ENCODE measurements at regions not wholly inside any gene's neighbourhood (a gene's known extent, or its start where the extent isn't known, plus 50 kb on each side); places are given as distances from the start of the nearest gene placed in this dataset.
A peak's percentile ranks its signal among the peaks of the same experiment; 100 is the strongest.

DNA sequence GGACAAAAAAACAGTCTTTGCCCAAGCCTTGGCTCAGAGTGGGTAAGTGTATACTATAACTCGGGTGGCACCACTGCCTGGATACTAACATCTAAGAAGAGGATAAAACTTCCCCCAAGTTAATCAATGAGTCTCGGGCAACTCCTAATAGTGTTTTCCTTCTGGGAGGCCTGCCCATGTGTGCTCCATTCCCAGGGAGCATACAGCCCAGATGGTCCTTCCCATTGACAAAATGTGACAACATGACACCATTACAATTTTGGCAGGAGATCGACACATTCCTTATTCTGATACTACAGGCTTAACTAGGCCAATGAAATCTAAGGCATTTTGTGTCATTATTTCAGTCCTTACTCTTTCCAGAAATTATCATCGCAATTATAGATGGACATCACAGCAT lies 52.7 kb upstream of the CRIM1 start:
- H3K4me2 ChIP-seq (ENCODE audit: low read length): no peak overlapping the region
- no peaks in the 10 kb centered on the region for H3K79me1 ChIP-seq (ENCODE audit: low read length)
- no peak overlapping the region for H3K23ac ChIP-seq (ENCODE audit: low read length)
- no peak overlapping the region for H4K5ac ChIP-seq (ENCODE audit: low read length)
- H2AK5ac ChIP-seq (ENCODE audit: low read length): no peak overlapping the region
- H4K8ac ChIP-seq (ENCODE audit: low read depth, low read length): no peak overlapping the region
- H3K9ac ChIP-seq (ENCODE audit: low read length): no peak overlapping the region
- H3K27ac ChIP-seq (ENCODE audit: low read depth, low read length): no peak overlapping the region
- no peak overlapping the region for H3K56ac ChIP-seq (ENCODE audit: low read length)
- H2BK5ac ChIP-seq (ENCODE audit: low read length): no peak overlapping the region
- no peaks in the 10 kb centered on the region for H3K4me1 ChIP-seq (ENCODE audit: control insufficient read depth, low read depth, low read length)
- no peaks in the 10 kb centered on the region for H3K79me2 ChIP-seq (ENCODE audit: control insufficient read depth, insufficient read depth, low read length)
- no peaks in the 10 kb centered on the region for H3K27me3 ChIP-seq (ENCODE audit: insufficient read depth, low read length, poor library complexity)
- H3K4me3 ChIP-seq (ENCODE audit: low read length): no peak overlapping the region
- H3K18ac ChIP-seq (ENCODE audit: low read length): no peak overlapping the region
- no peak overlapping the region for H2BK120ac ChIP-seq (ENCODE audit: low read depth, low read length)
- no CpG with 5 or more reads among the region's 4 CpGs for whole genome bisulfite sequencing (ENCODE audit: extremely low coverage, insufficient coverage, low lambda C conversion rate)
- no peaks in the 10 kb centered on the region for H3K36me3 ChIP-seq (ENCODE audit: control insufficient read depth, insufficient read depth, low read length)
- no peak overlapping the region for H2BK15ac ChIP-seq (replicated peaks; ENCODE audit: low read depth)
- DNase-seq: no peak
- no peak overlapping the region for H3K4ac ChIP-seq (ENCODE audit: low read depth, low read length)

DNA sequence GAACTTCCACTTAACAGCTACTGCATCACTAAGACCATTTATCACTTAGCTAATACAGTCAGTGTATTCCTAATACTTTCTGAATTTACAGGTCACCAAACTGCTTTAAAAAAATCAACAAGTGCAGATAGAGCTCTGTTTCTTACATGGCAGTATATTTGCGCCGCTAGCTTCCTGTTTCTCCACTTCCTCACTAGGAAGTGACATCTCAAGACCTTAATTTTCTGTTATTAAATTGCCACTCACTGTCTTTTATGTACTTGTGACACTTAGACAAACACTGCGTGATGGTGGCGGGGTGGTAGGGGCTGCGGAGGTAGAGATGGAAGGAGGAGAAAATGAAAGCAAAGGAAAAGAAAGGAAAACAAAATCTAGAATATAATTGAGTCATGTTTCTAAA lies 53.7 kb upstream of the CRIM1 start:
- Histone ChIP-seq H4K5ac (ENCODE audit: low read length) (no peak overlapping the region), H2BK5ac (ENCODE audit: low read length) (no peak overlapping the region), H2AK5ac (ENCODE audit: low read length) (no peak overlapping the region), H3K23ac (ENCODE audit: low read length) (no peak overlapping the region), H3K18ac (ENCODE audit: low read length) (no peak overlapping the region), H3K4ac (ENCODE audit: low read depth, low read length) (no peak overlapping the region), H3K79me1 (ENCODE audit: low read length) (no peaks in the 10 kb centered on the region), H3K36me3 (ENCODE audit: control insufficient read depth, insufficient read depth, low read length) (no peaks in the 10 kb centered on the region), H2BK15ac (replicated peaks; ENCODE audit: low read depth) (no peak overlapping the region), H3K79me2 (ENCODE audit: control insufficient read depth, insufficient read depth, low read length) (no peaks in the 10 kb centered on the region), H2BK120ac (ENCODE audit: low read depth, low read length) (no peak overlapping the region), H3K4me2 (ENCODE audit: low read length) (no peak overlapping the region), H4K8ac (ENCODE audit: low read depth, low read length) (no peak overlapping the region), H3K27me3 (ENCODE audit: insufficient read depth, low read length, poor library complexity) (no peaks in the 10 kb centered on the region), H3K4me1 (ENCODE audit: control insufficient read depth, low read depth, low read length) (no peaks in the 10 kb centered on the region), H3K27ac (ENCODE audit: low read depth, low read length) (no peak overlapping the region), H3K9ac (ENCODE audit: low read length) (no peak overlapping the region), H3K56ac (ENCODE audit: low read length) (no peak overlapping the region), H3K4me3 (ENCODE audit: low read length) (no peak overlapping the region)
- no CpG with 5 or more reads among the region's 5 CpGs for WGBS (ENCODE audit: extremely low coverage, insufficient coverage, low lambda C conversion rate)
- no peak for DNase-seq

DNA sequence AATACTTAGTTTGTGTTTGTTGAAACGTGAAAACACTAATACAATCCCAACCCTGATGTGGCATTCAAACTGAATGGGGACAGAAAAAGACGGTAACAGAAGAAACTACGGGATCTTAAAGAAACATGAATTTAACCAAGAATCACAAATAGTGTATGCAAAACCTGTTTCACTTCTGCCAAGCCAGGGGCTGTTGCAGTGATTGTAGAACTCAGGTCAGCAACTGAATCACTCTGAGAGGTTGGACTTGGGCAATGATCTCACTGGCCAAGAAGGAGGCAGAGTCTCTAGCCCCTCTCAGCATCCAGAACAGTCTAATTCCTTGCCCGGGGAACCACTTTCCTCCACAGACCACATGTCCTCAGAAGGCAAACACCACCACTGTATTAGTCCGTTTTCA lies 54.9 kb upstream of the CRIM1 start:
- Histone ChIP-seq H3K79me2 (ENCODE audit: control insufficient read depth, insufficient read depth, low read length) (no peaks in the 10 kb centered on the region), H2AK5ac (ENCODE audit: low read length) (no peak overlapping the region), H4K5ac (ENCODE audit: low read length) (no peak overlapping the region), H3K56ac (ENCODE audit: low read length) (no peak overlapping the region), H4K8ac (ENCODE audit: low read depth, low read length) (no peak overlapping the region), H3K4me3 (ENCODE audit: low read length) (no peak overlapping the region), H3K18ac (ENCODE audit: low read length) (no peak overlapping the region), H3K36me3 (ENCODE audit: control insufficient read depth, insufficient read depth, low read length) (no peaks in the 10 kb centered on the region), H3K27ac (ENCODE audit: low read depth, low read length) (no peak overlapping the region), H3K79me1 (ENCODE audit: low read length) (no peaks in the 10 kb centered on the region), H3K4ac (ENCODE audit: low read depth, low read length) (no peak overlapping the region), H3K9ac (ENCODE audit: low read length) (no peak overlapping the region), H3K4me1 (ENCODE audit: control insufficient read depth, low read depth, low read length) (no peaks in the 10 kb centered on the region), H3K27me3 (ENCODE audit: insufficient read depth, low read length, poor library complexity) (no peaks in the 10 kb centered on the region), H2BK120ac (ENCODE audit: low read depth, low read length) (no peak overlapping the region), H2BK15ac (replicated peaks; ENCODE audit: low read depth) (no peak overlapping the region), H2BK5ac (ENCODE audit: low read length) (no peak overlapping the region), H3K23ac (ENCODE audit: low read length) (no peak overlapping the region), H3K4me2 (ENCODE audit: low read length) (no peak overlapping the region)
- WGBS (ENCODE audit: extremely low coverage, insufficient coverage, low lambda C conversion rate): no CpG with 5 or more reads among the region's 5 CpGs
- DNase-seq: no peak

DNA sequence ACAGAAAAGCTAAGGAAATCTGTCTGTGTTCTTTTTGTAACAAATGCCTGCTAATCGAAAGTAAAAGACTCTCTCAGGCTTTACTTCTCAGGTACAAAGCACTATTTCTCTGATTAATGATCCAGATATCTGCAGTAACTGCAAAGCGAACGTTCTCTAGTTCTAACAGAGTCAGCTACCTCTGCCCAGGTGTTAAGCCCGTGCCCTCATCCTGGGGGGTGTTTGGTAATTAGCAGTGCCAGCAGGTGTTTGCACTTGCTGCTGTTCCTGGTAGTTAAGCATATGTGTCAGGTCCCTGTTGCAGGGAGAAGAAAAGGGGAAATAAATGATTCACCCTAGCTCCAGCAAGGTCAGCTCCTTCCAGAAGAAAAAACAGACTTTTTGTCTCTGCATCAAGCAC lies 58.8 kb upstream of the CRIM1 start:
- Histone ChIP-seq H3K27ac (ENCODE audit: low read depth, low read length) (no peak overlapping the region), H2BK5ac (ENCODE audit: low read length) (no peak overlapping the region), H3K9ac (ENCODE audit: low read length) (no peak overlapping the region), H3K36me3 (ENCODE audit: control insufficient read depth, insufficient read depth, low read length) (no peaks in the 10 kb centered on the region), H3K23ac (ENCODE audit: low read length) (no peak overlapping the region), H3K56ac (ENCODE audit: low read length) (no peak overlapping the region), H3K4me2 (ENCODE audit: low read length) (no peak overlapping the region), H4K8ac (ENCODE audit: low read depth, low read length) (no peak overlapping the region), H3K79me2 (ENCODE audit: control insufficient read depth, insufficient read depth, low read length) (no peaks in the 10 kb centered on the region), H3K4ac (ENCODE audit: low read depth, low read length) (no peak overlapping the region), H3K18ac (ENCODE audit: low read length) (no peak overlapping the region), H3K27me3 (ENCODE audit: insufficient read depth, low read length, poor library complexity) (no peaks in the 10 kb centered on the region), H2BK15ac (replicated peaks; ENCODE audit: low read depth) (no peak overlapping the region), H3K4me3 (ENCODE audit: low read length) (no peak overlapping the region), H2BK120ac (ENCODE audit: low read depth, low read length) (no peak overlapping the region), H4K5ac (ENCODE audit: low read length) (no peak overlapping the region), H2AK5ac (ENCODE audit: low read length) (no peak overlapping the region), H3K4me1 (ENCODE audit: control insufficient read depth, low read depth, low read length) (no peaks in the 10 kb centered on the region), H3K79me1 (ENCODE audit: low read length) (no peaks in the 10 kb centered on the region)
- DNase-seq: peak; percentile 14
- WGBS (ENCODE audit: extremely low coverage, insufficient coverage, low lambda C conversion rate): no CpG with 5 or more reads among the region's 4 CpGs

DNA sequence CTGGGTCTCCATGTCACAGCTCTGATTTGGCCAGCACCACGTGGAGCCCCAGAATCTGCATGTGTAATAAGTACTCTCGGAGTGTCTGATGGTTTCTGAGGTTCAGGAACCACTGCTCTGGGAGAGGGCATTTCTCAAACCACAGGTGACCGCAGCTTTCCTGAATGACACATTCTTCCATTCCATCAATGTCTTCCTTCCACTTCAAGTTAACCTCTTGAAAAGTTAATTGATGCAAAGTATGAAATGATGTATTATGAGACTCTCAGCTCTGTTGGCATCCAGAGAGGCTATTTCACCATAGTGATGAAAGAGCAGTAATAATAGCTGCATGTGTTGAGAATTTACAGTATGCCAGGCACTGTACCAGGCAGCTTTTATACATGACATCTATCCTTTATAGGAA lies 61.3 kb upstream of the CRIM1 start:
- no peak overlapping the region for H3K4me2 ChIP-seq (ENCODE audit: low read length)
- H3K18ac ChIP-seq (ENCODE audit: low read length): no peak overlapping the region
- no peaks in the 10 kb centered on the region for H3K27me3 ChIP-seq (ENCODE audit: insufficient read depth, low read length, poor library complexity)
- H3K79me1 ChIP-seq (ENCODE audit: low read length): no peaks in the 10 kb centered on the region
- H3K23ac ChIP-seq (ENCODE audit: low read length): no peak overlapping the region
- no peak overlapping the region for H4K8ac ChIP-seq (ENCODE audit: low read depth, low read length)
- no peak overlapping the region for H3K4me3 ChIP-seq (ENCODE audit: low read length)
- no peak overlapping the region for H3K9ac ChIP-seq (ENCODE audit: low read length)
- H3K4ac ChIP-seq (ENCODE audit: low read depth, low read length): no peak overlapping the region
- no peaks in the 10 kb centered on the region for H3K36me3 ChIP-seq (ENCODE audit: control insufficient read depth, insufficient read depth, low read length)
- H2AK5ac ChIP-seq (ENCODE audit: low read length): no peak overlapping the region
- H2BK120ac ChIP-seq (ENCODE audit: low read depth, low read length): no peak overlapping the region
- H3K27ac ChIP-seq (ENCODE audit: low read depth, low read length): no peak overlapping the region
- no peak overlapping the region for H4K5ac ChIP-seq (ENCODE audit: low read length)
- no peak overlapping the region for H2BK15ac ChIP-seq (replicated peaks; ENCODE audit: low read depth)
- no peaks in the 10 kb centered on the region for H3K4me1 ChIP-seq (ENCODE audit: control insufficient read depth, low read depth, low read length)
- no peaks in the 10 kb centered on the region for H3K79me2 ChIP-seq (ENCODE audit: control insufficient read depth, insufficient read depth, low read length)
- H2BK5ac ChIP-seq (ENCODE audit: low read length): no peak overlapping the region
- no CpG with 5 or more reads among the region's 3 CpGs for WGBS (ENCODE audit: extremely low coverage, insufficient coverage, low lambda C conversion rate)
- no peak overlapping the region for H3K56ac ChIP-seq (ENCODE audit: low read length)
- DNase-seq: no peak

DNA sequence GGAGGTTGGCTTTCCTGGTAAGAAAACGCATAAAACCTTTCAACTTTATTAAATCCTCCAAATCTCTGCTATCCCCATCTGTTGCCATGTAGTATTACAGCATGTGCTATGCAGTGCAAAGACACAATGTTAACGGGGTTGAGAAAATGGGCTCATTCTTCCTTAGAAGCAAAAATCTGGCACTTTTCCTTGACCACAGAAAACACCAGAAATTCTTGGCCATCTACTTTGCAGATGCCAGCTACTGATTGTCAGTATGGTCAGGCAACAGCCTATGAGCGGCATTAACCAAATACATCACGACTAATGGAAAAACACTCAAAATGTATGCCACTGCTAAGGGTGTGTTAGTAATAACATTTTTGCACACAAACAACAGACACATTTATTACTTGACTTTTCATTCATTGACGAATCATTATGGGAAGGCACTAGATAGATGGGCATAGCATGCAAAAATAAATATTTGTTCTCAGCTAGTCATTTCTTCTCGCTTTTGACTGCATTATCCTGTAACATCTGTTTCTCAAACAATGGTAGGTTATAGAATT lies 65.2 kb upstream of the CRIM1 start:
- Histone ChIP-seq H3K18ac (ENCODE audit: low read length) (no peak overlapping the region), H3K27ac (ENCODE audit: low read depth, low read length) (no peak overlapping the region), H3K23ac (ENCODE audit: low read length) (no peak overlapping the region), H3K4me3 (ENCODE audit: low read length) (no peak overlapping the region), H3K4me2 (ENCODE audit: low read length) (no peak overlapping the region), H3K56ac (ENCODE audit: low read length) (no peak overlapping the region), H3K9ac (ENCODE audit: low read length) (no peak overlapping the region), H3K4ac (ENCODE audit: low read depth, low read length) (no peak overlapping the region), H3K4me1 (ENCODE audit: control insufficient read depth, low read depth, low read length) (no peaks in the 10 kb centered on the region), H2BK120ac (ENCODE audit: low read depth, low read length) (no peak overlapping the region), H3K79me2 (ENCODE audit: control insufficient read depth, insufficient read depth, low read length) (no peaks in the 10 kb centered on the region), H2AK5ac (ENCODE audit: low read length) (no peak overlapping the region), H4K5ac (ENCODE audit: low read length) (no peak overlapping the region), H3K27me3 (ENCODE audit: insufficient read depth, low read length, poor library complexity) (no peaks in the 10 kb centered on the region), H2BK15ac (replicated peaks; ENCODE audit: low read depth) (no peak overlapping the region), H4K8ac (ENCODE audit: low read depth, low read length) (no peak overlapping the region), H2BK5ac (ENCODE audit: low read length) (no peak overlapping the region), H3K79me1 (ENCODE audit: low read length) (no peaks in the 10 kb centered on the region), H3K36me3 (ENCODE audit: control insufficient read depth, insufficient read depth, low read length) (no peaks in the 10 kb centered on the region)
- WGBS (ENCODE audit: extremely low coverage, insufficient coverage, low lambda C conversion rate): no CpG with 5 or more reads among the region's 6 CpGs
- no peak for DNase-seq
